ENCODE measurements at regions not wholly inside any gene's neighbourhood (a gene's known extent, or its start where the extent isn't known, plus 50 kb on each side); places are given as distances from the start of the nearest gene placed in this dataset.

GRCh38 chr2:160920791-160921303, 239.4 kb upstream of the TANK start:
- Histone ChIP-seq H3K36me3 (ENCODE audit: insufficient read depth, low read length, poor library complexity, severe bottlenecking) (no peaks in the 10 kb centered on the region), H3K4me1 (ENCODE audit: insufficient read depth, low read length, poor library complexity, severe bottlenecking) (no peaks in the 10 kb centered on the region), H3K27ac (ENCODE audit: low read depth, low read length, poor library complexity, severe bottlenecking) (no peak overlapping the region), H3K4me3 (ENCODE audit: low read depth, low read length, poor library complexity, severe bottlenecking) (no peak overlapping the region), H3K27me3 (replicated peaks; ENCODE audit: insufficient read depth, low read depth, low read length, poor library complexity) (no peaks in the 10 kb centered on the region), H3K9me3 (ENCODE audit: low read depth, low read length, poor library complexity, severe bottlenecking) (no peaks in the 10 kb centered on the region)
- ChIA-PET POLR2A (ENCODE audit: low non-redundant PET) (no interaction called here), CTCF (no interaction called here)
- DNase-seq (ENCODE audit: low spot score), result no peak
- intact Hi-C loops (cut with micrococcal nuclease; ENCODE audit: unreplicated experiment), result no loop called here
- no TSS peak for BruUV-seq (replicated peaks)
- TF ChIP-seq EZH2 (IDR thresholded peaks at IDR 0.05; ENCODE audit: borderline replicate concordance, low read depth, low read length, poor library complexity, severe bottlenecking) (no peak), CTCF (conservative IDR thresholded peaks at IDR 0.05; ENCODE audit: low read depth, low read length) (no peak)

- no peak for DNase-seq (ENCODE audit: low spot score)
- no peak overlapping the region for H3K4me3 ChIP-seq (ENCODE audit: low read depth, low read length, poor library complexity, severe bottlenecking)
- ChIA-PET CTCF (interaction anchor here (0.5 kb wide), 1 partner anchor 596 kb away, joined by 3 read pairs; no protein-coding TSS in a partner anchor), POLR2A (ENCODE audit: low non-redundant PET) (no interaction called here)
- no peak overlapping the region for H3K27ac ChIP-seq (ENCODE audit: low read depth, low read length, poor library complexity, severe bottlenecking)
- BruUV-seq (replicated peaks), result no TSS peak
- no peaks in the 10 kb centered on the region for H3K36me3 ChIP-seq (ENCODE audit: insufficient read depth, low read length, poor library complexity, severe bottlenecking)
- H3K9me3 ChIP-seq (ENCODE audit: low read depth, low read length, poor library complexity, severe bottlenecking), result no peaks in the 10 kb centered on the region
- TF ChIP-seq CTCF (conservative IDR thresholded peaks at IDR 0.05; ENCODE audit: low read depth, low read length) (no peak), EZH2 (IDR thresholded peaks at IDR 0.05; ENCODE audit: borderline replicate concordance, low read depth, low read length, poor library complexity, severe bottlenecking) (no peak)
- H3K27me3 ChIP-seq (replicated peaks; ENCODE audit: insufficient read depth, low read depth, low read length, poor library complexity), result no peaks in the 10 kb centered on the region
- intact Hi-C loops (cut with micrococcal nuclease; ENCODE audit: unreplicated experiment), result no loop called here
- no peaks in the 10 kb centered on the region for H3K4me1 ChIP-seq (ENCODE audit: insufficient read depth, low read length, poor library complexity, severe bottlenecking)
Measured at GRCh38 chr2:160921386-160921964, 238.8 kb upstream of the TANK start.

GRCh38 chr2:160924936-160925353, 235.3 kb upstream of the TANK start:
- H3K27ac ChIP-seq (ENCODE audit: low read depth, low read length, poor library complexity, severe bottlenecking), result no peak overlapping the region
- no TSS peak for BruUV-seq (replicated peaks)
- H3K36me3 ChIP-seq (ENCODE audit: insufficient read depth, low read length, poor library complexity, severe bottlenecking), result no peaks in the 10 kb centered on the region
- no peaks in the 10 kb centered on the region for H3K4me1 ChIP-seq (ENCODE audit: insufficient read depth, low read length, poor library complexity, severe bottlenecking)
- POLR2A ChIA-PET (ENCODE audit: low non-redundant PET), result no interaction called here
- TF ChIP-seq EZH2 (IDR thresholded peaks at IDR 0.05; ENCODE audit: borderline replicate concordance, low read depth, low read length, poor library complexity, severe bottlenecking) (no peak), CTCF (conservative IDR thresholded peaks at IDR 0.05; ENCODE audit: low read depth, low read length) (no peak)
- H3K27me3 ChIP-seq (replicated peaks; ENCODE audit: insufficient read depth, low read depth, low read length, poor library complexity), result no peaks in the 10 kb centered on the region
- no peak overlapping the region for H3K4me3 ChIP-seq (ENCODE audit: low read depth, low read length, poor library complexity, severe bottlenecking)
- no peak for DNase-seq (ENCODE audit: low spot score)
- intact Hi-C loops (cut with micrococcal nuclease; ENCODE audit: unreplicated experiment), result no loop called here
- CTCF ChIA-PET, result no interaction called here
- no peaks in the 10 kb centered on the region for H3K9me3 ChIP-seq (ENCODE audit: low read depth, low read length, poor library complexity, severe bottlenecking)
